NT2/D1 (cell line): ENCODE measurements at regions not wholly inside any gene's neighbourhood (a gene's known extent, or its start where the extent isn't known, plus 50 kb on each side); places are given as distances from the start of the nearest gene placed in this dataset.
"Not testable (repeated sequence)": the region's sequence is repeated elsewhere in the genome, so short reads cannot be mapped to it uniquely, and the experiment has no call there.

ENCODE experiments used
- DNase-seq: peaks from one replicate; pipeline ENCODE4 v3.0.0-alpha.2; 2011; ENCODE audit warnings: low read depth, low spot score
- H3K27me3 ChIP-seq: 2 replicates; pipeline ENCODE4 v1.6.0; 2011; ENCODE audit warnings: mild to moderate bottlenecking; ENCODE audit not compliant: insufficient read length, insufficient read depth
- H3K36me3 ChIP-seq: 2 replicates; pipeline ENCODE4 v1.6.1; 2011; ENCODE audit warnings: mild to moderate bottlenecking, low read length, mixed read lengths; ENCODE audit not compliant: insufficient read depth, insufficient read length
- H3K4me1 ChIP-seq: 2 replicates; pipeline ENCODE4 v1.5.1; 2011; ENCODE audit not compliant: insufficient read depth, insufficient read length
- H3K4me3 ChIP-seq: 2 replicates; pipeline ENCODE4 v1.5.1; 2011; ENCODE audit warnings: low read depth; ENCODE audit not compliant: insufficient read length
- H3K9ac ChIP-seq: 2 replicates; pipeline ENCODE4 v1.6.0; 2011; ENCODE audit warnings: low read depth; ENCODE audit not compliant: insufficient read length
- H3K9me3 ChIP-seq: 2 replicates; pipeline ENCODE4 v1.5.1; 2011; ENCODE audit warnings: mild to moderate bottlenecking, low read length; ENCODE audit not compliant: insufficient read depth
- SUZ12 ChIP-seq: IDR thresholded peaks from 2 replicates; pipeline ENCODE4 v1.6.1; 2011; ENCODE audit not compliant: insufficient read length, insufficient read depth; ENCODE audit errors: extremely low read depth
- YY1 ChIP-seq: IDR thresholded peaks from 2 replicates; pipeline ENCODE4 v1.6.1; 2011; ENCODE audit not compliant: insufficient read length, insufficient read depth
- ZNF274 ChIP-seq: IDR thresholded peaks from 2 replicates; pipeline ENCODE4 v1.6.1; 2011; ENCODE audit warnings: mild to moderate bottlenecking, low read depth, low read length

DNA sequence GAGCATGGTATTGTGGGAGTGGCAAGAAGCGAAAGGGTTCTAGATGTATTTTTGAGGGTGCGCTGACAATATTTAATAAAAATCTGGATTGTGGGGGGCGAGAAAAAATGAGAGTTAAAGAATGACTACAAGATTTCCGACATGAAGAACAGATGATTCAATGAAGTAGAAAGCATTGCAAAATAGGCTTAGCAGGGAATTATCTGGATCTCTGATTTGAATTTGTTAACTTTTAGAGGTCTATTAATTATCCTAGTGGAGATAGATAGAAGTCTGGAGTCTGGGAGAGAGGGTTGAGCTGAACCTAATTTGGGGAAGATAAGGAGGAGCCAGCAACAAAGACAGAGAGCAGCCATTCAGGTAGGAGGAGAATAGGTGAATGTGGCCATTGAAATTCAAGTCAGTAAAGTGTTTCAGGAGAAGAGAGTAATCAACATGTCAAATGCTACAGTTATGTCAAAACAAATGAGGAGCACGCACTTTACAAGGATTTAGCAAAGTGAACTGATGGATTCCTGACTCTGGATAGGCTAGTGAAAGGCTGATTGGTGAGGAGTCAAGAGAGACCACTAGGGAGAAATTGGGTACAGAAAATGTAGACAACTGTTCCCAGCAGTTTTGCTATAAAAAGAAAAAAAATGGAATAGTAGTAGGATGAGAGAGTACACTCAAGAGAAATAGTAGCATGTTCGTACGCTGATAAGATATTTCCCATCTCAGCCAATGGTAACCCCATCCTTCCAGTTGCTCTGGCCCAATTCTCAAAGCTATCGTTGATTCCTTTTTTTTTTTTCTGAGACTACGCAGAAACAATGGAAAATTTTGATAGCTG lies 393.2 kb upstream of the CXADR start:
- Histone ChIP-seq H3K4me1 (no peaks in the 10 kb centered on the region), H3K27me3 (no peaks in the 10 kb centered on the region), H3K9ac (no peak overlapping the region), H3K4me3 (no peak overlapping the region), H3K36me3 (no peaks in the 10 kb centered on the region), H3K9me3 (peaks cover 29% of the 10 kb centered on the region; the same call in 1 of the 2 replicates)
- DNase-seq, result peak; percentile 77
- no peak for TF ChIP-seq SUZ12
- no peak for TF ChIP-seq YY1
- TF ChIP-seq ZNF274, result no peak

DNA sequence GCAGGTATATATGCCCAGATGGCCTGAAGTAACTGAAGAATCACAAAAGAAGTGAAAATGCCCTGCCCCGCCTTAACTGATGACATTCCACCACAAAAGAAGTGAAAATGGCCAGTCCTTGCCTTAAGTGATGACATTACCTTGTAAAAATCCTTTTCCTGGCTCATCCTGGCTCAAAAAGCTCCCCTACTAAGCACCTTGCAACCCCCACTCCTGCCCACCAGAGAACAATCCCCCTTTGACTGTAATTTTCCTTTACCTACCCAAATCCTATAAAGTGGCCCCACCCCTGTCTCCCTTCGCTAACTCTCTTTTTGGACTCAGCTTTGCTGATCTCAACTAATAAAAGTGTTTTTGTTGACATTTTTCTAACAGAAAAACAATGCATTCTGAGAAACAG lies 385.4 kb upstream of the CXADR start:
- H3K9me3 ChIP-seq, DNase-seq, H3K36me3 ChIP-seq, H3K9ac ChIP-seq, H3K4me3 ChIP-seq, H3K27me3 ChIP-seq, H3K4me1 ChIP-seq: not testable (repeated sequence)

- no peak for TF ChIP-seq SUZ12
- TF ChIP-seq YY1, result no peak
- Histone ChIP-seq H3K9me3 (no peaks in the 10 kb centered on the region; the same call in 1 of the 2 replicates), H3K9ac (no peak overlapping the region), H3K27me3 (no peaks in the 10 kb centered on the region), H3K4me1 (peaks cover 3% of the 10 kb centered on the region), H3K36me3 (no peaks in the 10 kb centered on the region), H3K4me3 (no peak overlapping the region)
- DNase-seq, result no peak
Observed at GRCh38 chr21:17128132-17128531, 384.7 kb upstream of the CXADR start.

- not testable (repeated sequence) for H3K4me3 ChIP-seq, DNase-seq
Observed at GRCh38 chr21:17139159-17139558, 373.7 kb upstream of the CXADR start.

GRCh38 chr21:17139696-17140095 lies 373.1 kb upstream of the CXADR start:
- no peaks in the 10 kb centered on the region for H3K9me3 ChIP-seq
- no peak overlapping the region for H3K4me3 ChIP-seq
- no peaks in the 10 kb centered on the region for H3K4me1 ChIP-seq
- H3K36me3 ChIP-seq, result no peaks in the 10 kb centered on the region
- H3K9ac ChIP-seq, result no peak overlapping the region
- H3K27me3 ChIP-seq, result no peaks in the 10 kb centered on the region
- TF ChIP-seq SUZ12 (no peak), ZNF274 (no peak), YY1 (no peak)
- no peak for DNase-seq

More at GRCh38 chr21:17139159-17139558, 373.7 kb upstream of the CXADR start:
- H3K4me1 ChIP-seq, H3K27me3 ChIP-seq, H3K36me3 ChIP-seq, H3K9ac ChIP-seq, H3K9me3 ChIP-seq: not testable (repeated sequence)

DNA sequence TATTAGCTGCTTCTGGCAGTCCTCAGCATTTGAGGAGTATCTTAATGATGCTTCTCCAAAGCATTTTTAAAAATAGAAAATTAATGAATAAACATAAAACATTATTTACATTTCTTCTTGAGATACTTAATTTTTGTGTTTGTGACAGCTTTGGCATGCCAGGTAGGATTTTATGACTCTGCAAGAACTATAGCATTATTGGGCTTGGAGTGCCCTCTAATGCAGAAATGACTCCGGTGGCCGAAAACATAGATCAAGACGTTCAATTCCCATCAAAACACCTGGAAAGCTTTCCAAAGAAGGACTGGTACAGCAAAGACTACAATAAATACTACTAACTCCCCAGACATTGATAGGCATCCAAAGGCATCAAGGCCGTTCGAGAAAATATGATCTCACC lies 366.4 kb upstream of the CXADR start:
- no peak overlapping the region for H3K4me3 ChIP-seq
- no peak for DNase-seq
- no peaks in the 10 kb centered on the region for H3K9me3 ChIP-seq
- H3K27me3 ChIP-seq, result no peaks in the 10 kb centered on the region
- no peaks in the 10 kb centered on the region for H3K4me1 ChIP-seq
- no peaks in the 10 kb centered on the region for H3K36me3 ChIP-seq
- H3K9ac ChIP-seq, result no peak overlapping the region
- TF ChIP-seq YY1 (no peak), ZNF274 (no peak), SUZ12 (no peak)

DNA sequence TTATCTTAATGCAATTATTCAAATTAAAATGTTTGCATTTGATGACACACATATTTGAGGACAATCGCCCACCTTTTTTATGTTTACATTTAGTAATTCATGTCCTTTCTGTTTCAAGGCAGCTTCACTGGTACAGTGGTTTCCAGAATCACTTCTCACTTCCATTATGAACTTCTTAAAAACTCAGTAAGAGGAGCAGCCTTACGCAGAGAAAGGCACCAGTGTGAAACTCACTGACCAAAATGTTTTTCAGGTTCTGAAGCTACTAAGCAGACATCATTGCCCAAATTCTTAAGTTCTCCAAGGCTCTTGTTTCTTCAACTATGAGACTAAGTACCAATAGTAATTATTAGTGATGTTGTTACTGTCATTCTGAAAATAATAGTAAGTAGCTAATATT lies 353.1 kb upstream of the CXADR start:
- H3K36me3 ChIP-seq, result no peaks in the 10 kb centered on the region
- no peaks in the 10 kb centered on the region for H3K27me3 ChIP-seq
- no peaks in the 10 kb centered on the region for H3K4me1 ChIP-seq
- H3K4me3 ChIP-seq, result no peak overlapping the region
- H3K9ac ChIP-seq, result no peak overlapping the region
- H3K9me3 ChIP-seq, result no peaks in the 10 kb centered on the region
- DNase-seq, result no peak
- no peak for TF ChIP-seq YY1

GRCh38 chr21:17185674-17186073 lies 327.2 kb upstream of the CXADR start:
- Histone ChIP-seq H3K4me1 (no peaks in the 10 kb centered on the region), H3K9me3 (0 out of 2 replicates have a peak, but pooled peaks cover under 1% of the 10 kb centered on the region), H3K9ac (no peak overlapping the region), H3K4me3 (no peak overlapping the region), H3K27me3 (no peaks in the 10 kb centered on the region), H3K36me3 (no peaks in the 10 kb centered on the region)
- TF ChIP-seq SUZ12, result no peak
- TF ChIP-seq YY1, result no peak
- no peak for TF ChIP-seq ZNF274
- no peak for DNase-seq
